HEK293 (cell line): ENCODE measurements at regions not wholly inside any gene's neighbourhood (a gene's known extent, or its start where the extent isn't known, plus 50 kb on each side); places are given as distances from the start of the nearest gene placed in this dataset.

Experiments
- CTCF ChIP-seq: fragments of 450-650 bp; formaldehyde crosslinking; IDR thresholded peaks from 2 replicates; pipeline ENCODE4 v1.5.1; 2016; ENCODE audit warnings: missing biosample characterization, missing genetic modification characterization
- KLF16 ChIP-seq: fragments of 450-650 bp; formaldehyde crosslinking; IDR thresholded peaks from 2 replicates; pipeline ENCODE4 v1.5.1; 2017; ENCODE audit warnings: missing biosample characterization, missing genetic modification characterization
- MEIS1 ChIP-seq: sonication (generic); formaldehyde crosslinking; IDR thresholded peaks from 2 replicates; pipeline ENCODE4 v1.8.1; 2022; ENCODE audit warnings: missing genetic modification reagents, mild to moderate bottlenecking, borderline replicate concordance
- SP7 ChIP-seq: fragments of 450-650 bp; formaldehyde crosslinking; IDR thresholded peaks from 2 replicates; pipeline ENCODE4 v1.5.1; 2016; ENCODE audit warnings: missing biosample characterization, missing genetic modification characterization
- ZEB2 ChIP-seq: fragments of 450-650 bp; formaldehyde crosslinking; IDR thresholded peaks from 2 replicates; pipeline ENCODE4 v1.5.1; 2016; ENCODE audit warnings: missing biosample characterization, missing genetic modification characterization
- ZNF121 ChIP-seq: fragments of 450-650 bp; formaldehyde crosslinking; IDR thresholded peaks from 2 replicates; pipeline ENCODE4 v1.5.1; 2016; ENCODE audit warnings: missing biosample characterization, missing genetic modification characterization
- ZNF221 ChIP-seq: fragments of 450-650 bp; formaldehyde crosslinking; IDR thresholded peaks from 2 replicates; pipeline ENCODE4 v1.5.1; 2017; ENCODE audit warnings: missing biosample characterization, missing genetic modification characterization, borderline replicate concordance
- ZNF24 ChIP-seq: fragments of 450-650 bp; formaldehyde crosslinking; IDR thresholded peaks from 2 replicates; pipeline ENCODE4 v1.5.1; 2016; ENCODE audit warnings: missing biosample characterization, missing genetic modification characterization
- ZNF274 ChIP-seq, 2 experiments: fragments of 200-500 bp in 1 of 2; fragments of 450-650 bp in 1 of 2; sonication (Bioruptor generic) in 1 of 2; formaldehyde crosslinking in 1 of 2; IDR thresholded peaks; 2 replicates each; pipeline versions ENCODE4 v1.5.1 to v1.6.1; 2014 to 2016; ENCODE audit warnings: borderline replicate concordance in 1 of 2, inconsistent platforms in 1 of 2, low read length in 1 of 2, missing biosample characterization in 1 of 2, missing genetic modification characterization in 1 of 2
- ZNF449 ChIP-seq: fragments of 450-650 bp; formaldehyde crosslinking; IDR thresholded peaks from 2 replicates; pipeline ENCODE4 v1.5.1; 2017; ENCODE audit warnings: missing biosample characterization, mild to moderate bottlenecking, missing genetic modification characterization, moderate library complexity
- ZNF701 ChIP-seq: fragments of 450-650 bp; formaldehyde crosslinking; IDR thresholded peaks from 2 replicates; pipeline ENCODE4 v1.5.1; 2016; ENCODE audit warnings: missing biosample characterization, missing genetic modification characterization
- ZNF76 ChIP-seq: fragments of 450-650 bp; formaldehyde crosslinking; IDR thresholded peaks from 2 replicates; pipeline ENCODE4; 2016; ENCODE audit warnings: low read depth, missing biosample characterization, missing genetic modification characterization, borderline replicate concordance

GRCh38 chr3:178297740-178298139 is 238.5 kb upstream of the KCNMB2 start:
- no peak for TF ChIP-seq MEIS1
- TF ChIP-seq ZNF274 (IDR thresholded peaks at IDR 0.05; ENCODE audit: low read length): no peak
- TF ChIP-seq ZNF274 (tag by site-specific recombination; IDR thresholded peaks at IDR 0.05; ENCODE audit: borderline replicate concordance): no peak
- no peak for TF ChIP-seq KLF16 (tag by site-specific recombination)
- no peak for TF ChIP-seq CTCF
- TF ChIP-seq ZNF121 (tag by site-specific recombination): no peak
- no peak for TF ChIP-seq ZNF449 (tag by site-specific recombination)
- TF ChIP-seq ZNF221 (tag by site-specific recombination): no peak
- TF ChIP-seq ZNF24 (tag by site-specific recombination): no peak
- no peak for TF ChIP-seq ZNF76 (tag by site-specific recombination)
- TF ChIP-seq ZEB2: no peak
- TF ChIP-seq SP7 (tag by site-specific recombination): no peak
- no peak for TF ChIP-seq ZNF701
